ENCODE measurements at regions not wholly inside any gene's neighbourhood (a gene's known extent, or its start where the extent isn't known, plus 50 kb on each side); places are given as distances from the start of the nearest gene placed in this dataset.

- 100% methylated on average over 4 of the region's 10 CpGs for WGBS (ENCODE audit: insufficient coverage)
- CTCF ChIA-PET = interaction anchor here (0.8 to 1.2 kb wide), 2 partner anchors 57 to 70 kb away, joined by 4 read pairs; no protein-coding TSS in a partner anchor
Measured at GRCh38 chr9:126160067-126160853, 166.4 kb upstream of the MVB12B start.

DNA sequence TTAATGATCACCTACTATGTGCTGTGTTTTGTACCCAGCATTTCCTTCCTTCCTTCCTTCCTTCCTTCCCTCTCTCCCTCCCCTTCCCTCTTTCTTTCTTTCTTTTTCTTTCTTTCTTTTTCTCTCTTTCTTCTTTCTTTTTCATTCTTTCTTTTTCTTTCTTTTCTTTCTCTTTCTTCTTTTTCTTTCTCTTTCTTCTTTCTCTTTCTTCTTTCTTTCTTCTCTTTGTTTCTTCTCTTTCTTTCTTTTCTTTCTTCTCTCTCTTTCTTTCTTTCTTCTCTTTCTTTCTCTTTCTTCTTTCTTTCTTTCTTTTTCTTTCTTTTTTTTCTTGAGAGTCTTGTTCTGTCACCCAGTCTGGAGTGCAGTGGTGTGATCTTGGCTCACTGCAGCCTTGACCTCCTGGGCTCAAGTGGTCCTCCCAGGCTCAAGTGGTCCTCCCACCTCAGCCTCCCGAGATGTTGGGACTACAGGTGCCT lies 165.7 kb upstream of the MVB12B start:
- no peak for DNase-seq
- CTCF ChIA-PET = no interaction called here
- no peaks in the 10 kb centered on the region for H3K9me3 ChIP-seq (ENCODE audit: control extremely low read depth in 1 of 5, control insufficient read depth in 4 of 5, insufficient read depth in 2 of 5, low read depth in 1 of 5, low read length in 4 of 5)
- peaks cover 0 to 4% (median 0%) of the 10 kb centered on the region in 5 experiments for H3K27me3 ChIP-seq (replicated peaks in 2 of 5; ENCODE audit: control insufficient read depth in 4 of 5, insufficient read depth in 5 of 5, low read length in 4 of 5)
- H3K27ac ChIP-seq (ENCODE audit: insufficient read depth in 1 of 2, low read depth in 1 of 2, low read length in 2 of 2, poor library complexity in 1 of 2, severe bottlenecking in 2 of 2) = no peak overlapping the region
- no CpG with 5 or more reads among the region's 1 CpG for WGBS (ENCODE audit: insufficient coverage)
- H3K4me3 ChIP-seq (ENCODE audit: control insufficient read depth in 1 of 7, extremely low read depth in 1 of 7, insufficient read depth in 4 of 7, low read depth in 2 of 7, low read length in 6 of 7) = no peak overlapping the region
- POLR2A ChIA-PET = no interaction called here
- H3K36me3 ChIP-seq (ENCODE audit: control insufficient read depth in 4 of 4, insufficient read depth in 4 of 4, low read length in 3 of 4) = no peaks in the 10 kb centered on the region
- no peaks in the 10 kb centered on the region for H3K4me1 ChIP-seq (ENCODE audit: control extremely low read depth in 1 of 4, control insufficient read depth in 4 of 4, insufficient read depth in 4 of 4, low read length in 3 of 4)

More at GRCh38 chr9:126160067-126160853, 166.4 kb upstream of the MVB12B start:
- Histone ChIP-seq H3K27me3 (replicated peaks in 2 of 5; ENCODE audit: control insufficient read depth in 4 of 5, insufficient read depth in 5 of 5, low read length in 4 of 5) (peaks cover 0 to 4% (median 0%) of the 10 kb centered on the region in 5 experiments), H3K4me3 (ENCODE audit: control insufficient read depth in 1 of 7, extremely low read depth in 1 of 7, insufficient read depth in 4 of 7, low read depth in 2 of 7, low read length in 6 of 7) (no peak overlapping the region), H3K4me1 (ENCODE audit: control extremely low read depth in 1 of 4, control insufficient read depth in 4 of 4, insufficient read depth in 4 of 4, low read length in 3 of 4) (no peaks in the 10 kb centered on the region), H3K27ac (ENCODE audit: insufficient read depth in 1 of 2, low read depth in 1 of 2, low read length in 2 of 2, poor library complexity in 1 of 2, severe bottlenecking in 2 of 2) (no peak overlapping the region), H3K9me3 (ENCODE audit: control extremely low read depth in 1 of 5, control insufficient read depth in 4 of 5, insufficient read depth in 2 of 5, low read depth in 1 of 5, low read length in 4 of 5) (no peaks in the 10 kb centered on the region), H3K36me3 (ENCODE audit: control insufficient read depth in 4 of 4, insufficient read depth in 4 of 4, low read length in 3 of 4) (no peaks in the 10 kb centered on the region)
- POLR2A ChIA-PET = no interaction called here
- DNase-seq = no peak

DNA sequence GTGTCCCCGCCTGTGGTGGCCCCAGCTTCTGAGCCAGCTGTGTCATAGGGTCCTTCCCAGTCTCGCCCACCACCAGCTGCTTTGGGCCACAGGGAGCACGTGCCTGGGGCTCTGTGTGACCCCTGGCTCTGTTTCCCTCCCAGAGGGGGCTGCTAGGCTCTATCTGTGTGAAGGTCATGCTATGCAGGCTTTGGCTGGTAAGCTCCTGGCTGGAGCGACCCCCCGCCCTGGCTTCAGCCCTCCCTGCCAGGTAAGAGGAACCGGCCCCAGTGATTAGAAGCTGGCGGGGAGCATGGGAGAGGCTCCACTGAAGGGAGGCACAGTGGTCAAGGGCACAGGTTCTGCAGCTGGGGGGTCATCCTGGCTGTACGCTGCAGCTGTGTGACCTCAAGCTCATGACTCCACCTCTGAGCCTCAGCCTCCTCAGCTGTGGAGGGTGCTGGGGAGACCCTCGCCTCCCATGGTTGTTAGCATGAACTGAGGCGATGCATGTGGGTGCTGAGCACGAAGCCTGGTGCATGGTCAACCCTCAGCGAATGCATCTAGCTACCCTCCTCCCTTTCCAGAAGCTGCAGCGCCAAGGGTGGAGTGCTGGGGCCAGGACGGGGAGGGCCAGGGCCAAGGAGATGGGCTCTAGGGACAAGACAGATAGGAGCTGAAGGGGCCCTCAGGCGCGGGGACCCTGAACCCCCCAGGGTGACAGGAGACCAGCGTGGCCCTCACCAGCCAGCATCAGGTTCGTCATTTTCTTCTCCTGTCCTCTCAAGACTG lies 163.8 kb upstream of the MVB12B start:
- ChIA-PET POLR2A (no interaction called here), CTCF (interaction anchor here (0.8 to 1.1 kb wide), 3 partner anchors 12 to 66 kb away, joined by 3 read pairs; no protein-coding TSS in a partner anchor)
- Histone ChIP-seq H3K36me3 (ENCODE audit: control insufficient read depth in 4 of 4, insufficient read depth in 4 of 4, low read length in 3 of 4) (no peaks in the 10 kb centered on the region), H3K4me1 (ENCODE audit: control extremely low read depth in 1 of 4, control insufficient read depth in 4 of 4, insufficient read depth in 4 of 4, low read length in 3 of 4) (no peaks in the 10 kb centered on the region), H3K27ac (ENCODE audit: insufficient read depth in 1 of 2, low read depth in 1 of 2, low read length in 2 of 2, poor library complexity in 1 of 2, severe bottlenecking in 2 of 2) (no peak overlapping the region), H3K9me3 (ENCODE audit: control extremely low read depth in 1 of 5, control insufficient read depth in 4 of 5, insufficient read depth in 2 of 5, low read depth in 1 of 5, low read length in 4 of 5) (no peaks in the 10 kb centered on the region), H3K4me3 (ENCODE audit: control insufficient read depth in 1 of 7, extremely low read depth in 1 of 7, insufficient read depth in 4 of 7, low read depth in 2 of 7, low read length in 6 of 7) (no peak overlapping the region), H3K27me3 (replicated peaks in 2 of 5; ENCODE audit: control insufficient read depth in 4 of 5, insufficient read depth in 5 of 5, low read length in 4 of 5) (peaks cover 0 to 5% (median 3%) of the 10 kb centered on the region in 5 experiments)
- no peak for DNase-seq
- WGBS (ENCODE audit: insufficient coverage) = 96% methylated on average over 16 of the region's 18 CpGs

GRCh38 chr9:126164796-126165525 lies 161.7 kb upstream of the MVB12B start:
- Histone ChIP-seq H3K9me3 (ENCODE audit: control extremely low read depth in 1 of 5, control insufficient read depth in 4 of 5, insufficient read depth in 2 of 5, low read depth in 1 of 5, low read length in 4 of 5) (no peaks in the 10 kb centered on the region), H3K36me3 (ENCODE audit: control insufficient read depth in 4 of 4, insufficient read depth in 4 of 4, low read length in 3 of 4) (no peaks in the 10 kb centered on the region), H3K27me3 (replicated peaks in 2 of 5; ENCODE audit: control insufficient read depth in 4 of 5, insufficient read depth in 5 of 5, low read length in 4 of 5) (peaks cover 0 to 6% (median 4%) of the 10 kb centered on the region in 5 experiments), H3K4me1 (ENCODE audit: control extremely low read depth in 1 of 4, control insufficient read depth in 4 of 4, insufficient read depth in 4 of 4, low read length in 3 of 4) (no peaks in the 10 kb centered on the region), H3K27ac (ENCODE audit: insufficient read depth in 1 of 2, low read depth in 1 of 2, low read length in 2 of 2, poor library complexity in 1 of 2, severe bottlenecking in 2 of 2) (no peak overlapping the region), H3K4me3 (ENCODE audit: control insufficient read depth in 1 of 7, extremely low read depth in 1 of 7, insufficient read depth in 4 of 7, low read depth in 2 of 7, low read length in 6 of 7) (no peak overlapping the region)
- DNase-seq = no peak
- whole genome bisulfite sequencing (ENCODE audit: insufficient coverage) = 95% methylated on average over 21 of the region's 22 CpGs
- CTCF ChIA-PET = no interaction called here
- POLR2A ChIA-PET = no interaction called here

DNA sequence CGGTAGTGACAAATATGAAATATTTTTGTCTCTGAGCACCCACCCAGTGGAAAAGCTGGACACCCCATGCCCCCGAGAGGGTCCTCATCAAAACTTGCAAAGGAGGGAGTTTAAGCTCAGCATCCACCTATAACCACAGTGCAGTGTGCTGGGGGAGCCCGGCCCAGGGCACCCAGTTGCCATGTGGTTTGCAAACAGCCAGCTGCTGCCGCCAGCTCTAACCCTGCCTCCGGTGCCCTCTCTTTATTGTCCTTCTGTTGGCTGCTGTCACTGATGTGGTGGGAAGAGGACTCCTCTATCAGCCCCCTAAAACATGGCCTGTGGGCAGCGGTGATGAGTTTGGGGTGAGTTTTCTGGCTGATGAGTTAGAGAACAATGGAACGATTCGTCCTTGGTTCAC lies 160.9 kb upstream of the MVB12B start:
- Histone ChIP-seq H3K36me3 (ENCODE audit: control insufficient read depth in 4 of 4, insufficient read depth in 4 of 4, low read length in 3 of 4) (no peaks in the 10 kb centered on the region), H3K9me3 (ENCODE audit: control extremely low read depth in 1 of 5, control insufficient read depth in 4 of 5, insufficient read depth in 2 of 5, low read depth in 1 of 5, low read length in 4 of 5) (no peaks in the 10 kb centered on the region), H3K27ac (ENCODE audit: insufficient read depth in 1 of 2, low read depth in 1 of 2, low read length in 2 of 2, poor library complexity in 1 of 2, severe bottlenecking in 2 of 2) (no peak overlapping the region), H3K4me1 (ENCODE audit: control extremely low read depth in 1 of 4, control insufficient read depth in 4 of 4, insufficient read depth in 4 of 4, low read length in 3 of 4) (no peaks in the 10 kb centered on the region), H3K27me3 (replicated peaks in 2 of 5; ENCODE audit: control insufficient read depth in 4 of 5, insufficient read depth in 5 of 5, low read length in 4 of 5) (peaks cover 0 to 10% (median 4%) of the 10 kb centered on the region in 5 experiments), H3K4me3 (ENCODE audit: control insufficient read depth in 1 of 7, extremely low read depth in 1 of 7, insufficient read depth in 4 of 7, low read depth in 2 of 7, low read length in 6 of 7) (no peak overlapping the region)
- CTCF ChIA-PET = no interaction called here
- DNase-seq = no peak
- WGBS (ENCODE audit: insufficient coverage) = 96% methylated on average over 4 of the region's 8 CpGs
- POLR2A ChIA-PET = no interaction called here

DNA sequence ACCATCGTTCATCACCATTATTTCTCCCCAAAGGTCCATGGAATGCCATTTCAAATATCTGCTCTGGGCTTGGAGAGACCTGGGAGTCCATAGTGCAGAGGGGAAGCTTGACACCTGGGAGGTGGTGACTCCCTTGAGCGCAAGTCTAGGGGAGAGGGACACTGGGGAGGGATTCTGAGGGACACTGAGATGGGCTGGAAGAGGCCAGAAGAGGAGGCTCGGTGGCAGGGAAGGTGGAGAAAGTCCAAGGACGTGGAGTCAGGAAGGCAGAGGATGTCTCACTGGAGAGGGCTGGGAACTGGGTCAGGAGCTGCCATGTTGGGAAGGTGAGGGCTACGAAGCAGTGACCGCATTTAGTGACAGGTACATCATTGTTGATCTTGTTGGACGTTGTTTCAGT lies 160.3 kb upstream of the MVB12B start:
- WGBS (ENCODE audit: insufficient coverage) = 97% methylated on average over 6 of the region's 7 CpGs
- ChIA-PET CTCF (no interaction called here), POLR2A (no interaction called here)
- Histone ChIP-seq H3K27ac (ENCODE audit: insufficient read depth in 1 of 2, low read depth in 1 of 2, low read length in 2 of 2, poor library complexity in 1 of 2, severe bottlenecking in 2 of 2) (no peak overlapping the region), H3K9me3 (ENCODE audit: control extremely low read depth in 1 of 5, control insufficient read depth in 4 of 5, insufficient read depth in 2 of 5, low read depth in 1 of 5, low read length in 4 of 5) (no peaks in the 10 kb centered on the region), H3K36me3 (ENCODE audit: control insufficient read depth in 4 of 4, insufficient read depth in 4 of 4, low read length in 3 of 4) (no peaks in the 10 kb centered on the region), H3K4me3 (ENCODE audit: control insufficient read depth in 1 of 7, extremely low read depth in 1 of 7, insufficient read depth in 4 of 7, low read depth in 2 of 7, low read length in 6 of 7) (no peak overlapping the region), H3K4me1 (ENCODE audit: control extremely low read depth in 1 of 4, control insufficient read depth in 4 of 4, insufficient read depth in 4 of 4, low read length in 3 of 4) (no peaks in the 10 kb centered on the region), H3K27me3 (replicated peaks in 2 of 5; ENCODE audit: control insufficient read depth in 4 of 5, insufficient read depth in 5 of 5, low read length in 4 of 5) (peaks cover 0 to 10% (median 4%) of the 10 kb centered on the region in 5 experiments)
- DNase-seq = no peak
